HFFc6 (cell line): ENCODE measurements at regions not wholly inside any gene's neighbourhood (a gene's known extent, or its start where the extent isn't known, plus 50 kb on each side); places are given as distances from the start of the nearest gene placed in this dataset.
A peak's percentile ranks its signal among the peaks of the same experiment; 100 is the strongest.

ENCODE experiments used
- DNase-seq: peaks from one replicate; pipeline ENCODE4 v3.0.0-alpha.2; 2018
- H3K27ac Mint-ChIP-seq: 2 replicates; pipeline ENCODE4 v1.8.0; 2020; ENCODE audit warnings: mild to moderate bottlenecking, mixed read lengths
- H3K27me3 Mint-ChIP-seq: 2 replicates; pipeline ENCODE4 v1.8.0; 2021; ENCODE audit warnings: mild to moderate bottlenecking, moderate library complexity, mixed read lengths; ENCODE audit not compliant: insufficient read depth
- H3K36me3 Mint-ChIP-seq: 2 replicates; pipeline ENCODE4 v1.8.0; 2021; ENCODE audit warnings: low read depth, mixed read lengths
- H3K4me1 Mint-ChIP-seq: 2 replicates; pipeline ENCODE4 v1.8.0; 2020; ENCODE audit warnings: low read depth, mixed read lengths
- H3K4me3 Mint-ChIP-seq: 2 replicates; pipeline ENCODE4 v1.8.0; 2020; ENCODE audit warnings: mild to moderate bottlenecking, moderate library complexity, mixed read lengths
- H3K9me3 Mint-ChIP-seq: 2 replicates; pipeline ENCODE4 v1.8.0; 2020; ENCODE audit warnings: mild to moderate bottlenecking, mixed read lengths
- CTCF ChIP-seq: fragments of 200-600 bp; sonication (generic); IDR thresholded peaks from 2 replicates; pipeline ENCODE4 v1.5.0; 2021; ENCODE audit warnings: antibody characterized with exemption, mild to moderate bottlenecking

- peaks cover 7% of the 10 kb centered on the region; the same call in 1 of the 2 replicates for H3K4me1 Mint-ChIP-seq
- no peaks in the 10 kb centered on the region for H3K36me3 Mint-ChIP-seq
- H3K9me3 Mint-ChIP-seq: no peaks in the 10 kb centered on the region
- DNase-seq: peak; percentile 83
- H3K27me3 Mint-ChIP-seq: no peaks in the 10 kb centered on the region
- H3K4me3 Mint-ChIP-seq: no peak overlapping the region
- TF ChIP-seq CTCF: no peak
- H3K27ac Mint-ChIP-seq: peak overlapping the region; percentile 48; the same call in 1 of the 2 replicates
Observed at GRCh38 chr4:132001542-132001941, 1147.6 kb upstream of the PCDH10 start.

GRCh38 chr4:132003593-132003992, 1145.5 kb upstream of the PCDH10 start:
- peaks cover 7% of the 10 kb centered on the region; the same call in 1 of the 2 replicates for H3K4me1 Mint-ChIP-seq
- no peaks in the 10 kb centered on the region for H3K9me3 Mint-ChIP-seq
- no peak overlapping the region for H3K27ac Mint-ChIP-seq
- H3K36me3 Mint-ChIP-seq: no peaks in the 10 kb centered on the region
- no peak overlapping the region for H3K4me3 Mint-ChIP-seq
- TF ChIP-seq CTCF: no peak
- no peaks in the 10 kb centered on the region for H3K27me3 Mint-ChIP-seq
- DNase-seq: no peak

- DNase-seq: no peak
- Mint-ChIP-seq H3K36me3 (no peaks in the 10 kb centered on the region), H3K4me1 (no peaks in the 10 kb centered on the region), H3K27me3 (no peaks in the 10 kb centered on the region; the same call in 1 of the 2 replicates), H3K9me3 (no peaks in the 10 kb centered on the region; the same call in 1 of the 2 replicates), H3K4me3 (no peak overlapping the region), H3K27ac (no peak overlapping the region)
- no peak for TF ChIP-seq CTCF
Observed at GRCh38 chr4:132015321-132015720, 1133.8 kb upstream of the PCDH10 start.

GRCh38 chr4:132016703-132017350, 1132.3 kb upstream of the PCDH10 start:
- Mint-ChIP-seq H3K36me3 (no peaks in the 10 kb centered on the region), H3K4me3 (no peak overlapping the region), H3K4me1 (no peaks in the 10 kb centered on the region), H3K27ac (no peak overlapping the region), H3K27me3 (no peaks in the 10 kb centered on the region), H3K9me3 (no peaks in the 10 kb centered on the region; the same call in 1 of the 2 replicates)
- no peak for DNase-seq
- TF ChIP-seq CTCF: no peak

- no peak for TF ChIP-seq CTCF
- H3K36me3 Mint-ChIP-seq: no peaks in the 10 kb centered on the region
Observed at GRCh38 chr4:132026166-132026565, 1122.9 kb upstream of the PCDH10 start.

More at GRCh38 chr4:132026166-132026565, 1122.9 kb upstream of the PCDH10 start:
- DNase-seq: no peak
- peaks cover 4% of the 10 kb centered on the region; the same call in 1 of the 2 replicates for H3K9me3 Mint-ChIP-seq
- no peak overlapping the region for H3K27ac Mint-ChIP-seq
- no peak overlapping the region for H3K4me3 Mint-ChIP-seq
- no peaks in the 10 kb centered on the region for H3K4me1 Mint-ChIP-seq
- no peaks in the 10 kb centered on the region; the same call in 1 of the 2 replicates for H3K27me3 Mint-ChIP-seq
